ENCODE measurements at regions not wholly inside any gene's neighbourhood (a gene's known extent, or its start where the extent isn't known, plus 50 kb on each side); places are given as distances from the start of the nearest gene placed in this dataset.

- Histone ChIP-seq H3K27ac (peak overlapping the region in 1 of 4 donors; percentile 40), H3K9me3 (no peaks in the 10 kb centered on the region), H3K27me3 (no peaks in the 10 kb centered on the region), H3K36me3 (replicated peaks in 1 of 2; ENCODE audit: insufficient read depth in 1 of 2, low read depth in 2 of 2) (no peaks in the 10 kb centered on the region), H3K4me3 (no peak overlapping the region), H3K4me1 (no peaks in the 10 kb centered on the region)
- TF ChIP-seq POLR2A (IDR thresholded peaks at IDR 0.05), result peak in 1 of 3 donors; percentile 28
- TF ChIP-seq, protein P1, sequence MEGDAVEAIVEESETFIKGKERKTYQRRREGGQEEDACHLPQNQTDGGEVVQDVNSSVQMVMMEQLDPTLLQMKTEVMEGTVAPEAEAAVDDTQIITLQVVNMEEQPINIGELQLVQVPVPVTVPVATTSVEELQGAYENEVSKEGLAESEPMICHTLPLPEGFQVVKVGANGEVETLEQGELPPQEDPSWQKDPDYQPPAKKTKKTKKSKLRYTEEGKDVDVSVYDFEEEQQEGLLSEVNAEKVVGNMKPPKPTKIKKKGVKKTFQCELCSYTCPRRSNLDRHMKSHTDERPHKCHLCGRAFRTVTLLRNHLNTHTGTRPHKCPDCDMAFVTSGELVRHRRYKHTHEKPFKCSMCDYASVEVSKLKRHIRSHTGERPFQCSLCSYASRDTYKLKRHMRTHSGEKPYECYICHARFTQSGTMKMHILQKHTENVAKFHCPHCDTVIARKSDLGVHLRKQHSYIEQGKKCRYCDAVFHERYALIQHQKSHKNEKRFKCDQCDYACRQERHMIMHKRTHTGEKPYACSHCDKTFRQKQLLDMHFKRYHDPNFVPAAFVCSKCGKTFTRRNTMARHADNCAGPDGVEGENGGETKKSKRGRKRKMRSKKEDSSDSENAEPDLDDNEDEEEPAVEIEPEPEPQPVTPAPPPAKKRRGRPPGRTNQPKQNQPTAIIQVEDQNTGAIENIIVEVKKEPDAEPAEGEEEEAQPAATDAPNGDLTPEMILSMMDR (IDR thresholded peaks at IDR 0.05), result no peak
- DNase-seq (peak in 2 of 4 donors; percentile 13 to 77), ATAC-seq (peak; percentile 45)
- WGBS, 2 donors, result 57 to 74% methylated on average over 17 of the region's 17 CpGs
- intact Hi-C loops (cut with DNase I), result no loop called here
Measured at GRCh38 chr15:93235926-93236780, 147.1 kb upstream of the RGMA start.

GRCh38 chr15:93235269-93235668 is 146.3 kb upstream of the RGMA start:
- 71 to 74% methylated on average over 5 of the region's 5 CpGs for WGBS, 2 donors
- Histone ChIP-seq H3K4me3 (no peak overlapping the region), H3K27ac (no peak overlapping the region), H3K36me3 (replicated peaks in 1 of 2; ENCODE audit: insufficient read depth in 1 of 2, low read depth in 2 of 2) (no peaks in the 10 kb centered on the region), H3K4me1 (no peaks in the 10 kb centered on the region), H3K27me3 (no peaks in the 10 kb centered on the region), H3K9me3 (no peaks in the 10 kb centered on the region)
- DNase-seq, result no peak
- ATAC-seq, result no peak
- TF ChIP-seq, protein P1 (IDR thresholded peaks at IDR 0.05), result no peak
- TF ChIP-seq POLR2A (IDR thresholded peaks at IDR 0.05), result no peak
- intact Hi-C loops (cut with DNase I), result no loop called here

DNA sequence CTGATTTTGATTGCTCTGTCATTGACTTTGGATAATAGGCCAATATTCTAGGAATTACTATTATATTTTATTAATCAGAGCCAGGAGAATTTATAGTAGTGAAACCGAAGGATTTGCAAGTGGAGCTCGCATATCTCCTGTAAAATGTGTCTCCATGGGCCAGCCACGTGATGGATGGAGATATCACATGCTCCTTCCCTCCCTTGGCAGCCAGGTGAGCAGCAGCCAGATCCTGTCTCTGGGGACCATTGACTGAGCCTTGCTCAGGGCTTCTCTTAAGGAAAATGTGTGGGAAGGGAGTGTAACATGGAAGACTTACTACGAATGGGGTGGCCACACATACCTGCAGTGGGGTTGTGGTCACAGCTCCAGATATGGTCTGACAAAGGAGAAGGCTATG is 144.7 kb upstream of the RGMA start:
- 86 to 91% methylated on average over 4 of the region's 4 CpGs for WGBS, 2 donors
- ATAC-seq, result no peak
- no peak for DNase-seq
- Histone ChIP-seq H3K4me1 (no peaks in the 10 kb centered on the region), H3K27me3 (no peaks in the 10 kb centered on the region), H3K4me3 (no peak overlapping the region), H3K27ac (no peak overlapping the region), H3K36me3 (replicated peaks in 1 of 2; ENCODE audit: insufficient read depth in 1 of 2, low read depth in 2 of 2) (no peaks in the 10 kb centered on the region), H3K9me3 (no peaks in the 10 kb centered on the region)
- no peak for TF ChIP-seq POLR2A (IDR thresholded peaks at IDR 0.05)
- TF ChIP-seq, protein P1 (IDR thresholded peaks at IDR 0.05), result no peak
- intact Hi-C loops (cut with DNase I), result no loop called here

GRCh38 chr15:93232845-93233244 is 143.8 kb upstream of the RGMA start:
- Histone ChIP-seq H3K36me3 (replicated peaks in 1 of 2; ENCODE audit: insufficient read depth in 1 of 2, low read depth in 2 of 2) (no peaks in the 10 kb centered on the region), H3K4me3 (no peak overlapping the region), H3K27me3 (no peaks in the 10 kb centered on the region), H3K27ac (no peak overlapping the region), H3K9me3 (no peaks in the 10 kb centered on the region), H3K4me1 (no peaks in the 10 kb centered on the region)
- intact Hi-C loops (cut with DNase I), result no loop called here
- no peak for TF ChIP-seq POLR2A (IDR thresholded peaks at IDR 0.05)
- TF ChIP-seq, protein P1 (IDR thresholded peaks at IDR 0.05), result no peak
- ATAC-seq, result no peak
- 73 to 86% methylated on average over 8 of the region's 8 CpGs for WGBS, 2 donors
- DNase-seq, result no peak

- H3K36me3 ChIP-seq (replicated peaks in 1 of 2; ENCODE audit: insufficient read depth in 1 of 2, low read depth in 2 of 2), result no peaks in the 10 kb centered on the region
- H3K4me3 ChIP-seq, result no peak overlapping the region
- DNase-seq (no peak), ATAC-seq (no peak)
- intact Hi-C loops (cut with DNase I), result no loop called here
- WGBS, 2 donors, result 77 to 81% methylated on average over 6 of the region's 6 CpGs
- TF ChIP-seq, protein P1 (IDR thresholded peaks at IDR 0.05), result no peak
- no peak for TF ChIP-seq POLR2A (IDR thresholded peaks at IDR 0.05)
- H3K4me1 ChIP-seq, result no peaks in the 10 kb centered on the region
- no peaks in the 10 kb centered on the region for H3K9me3 ChIP-seq
- no peak overlapping the region for H3K27ac ChIP-seq
- no peaks in the 10 kb centered on the region for H3K27me3 ChIP-seq
Measured at GRCh38 chr15:93231994-93232393, 143.0 kb upstream of the RGMA start.
